Neural progenitor cell (in vitro differentiated cells): ENCODE measurements at regions not wholly inside any gene's neighbourhood (a gene's known extent, or its start where the extent isn't known, plus 50 kb on each side); places are given as distances from the start of the nearest gene placed in this dataset.

Source experiments
- DNase-seq: peaks from one replicate; pipeline ENCODE4 v3.0.0-alpha.2; 2016; ENCODE audit warnings: low spot score
- H2AFZ ChIP-seq: fragments of 200-600 bp; sonication (generic); replicated peaks from 2 replicates; pipeline ENCODE4 v1.6.1; 2016; ENCODE audit warnings: antibody characterized with exemption
- H3F3A ChIP-seq: fragments of 200-600 bp; sonication (generic); 2 replicates; pipeline ENCODE4 v1.6.1; 2016; ENCODE audit warnings: antibody characterized with exemption, low read depth
- H3K27ac ChIP-seq: fragments of 200-600 bp; sonication (generic); 2 replicates; pipeline ENCODE4 v1.5.1; 2016; ENCODE audit warnings: mild to moderate bottlenecking
- H3K27me3 ChIP-seq: fragments of 200-600 bp; sonication (generic); 2 replicates; pipeline ENCODE4 v1.6.1; 2016; ENCODE audit warnings: mild to moderate bottlenecking, moderate library complexity
- H3K36me3 ChIP-seq: fragments of 200-600 bp; sonication (generic); 2 replicates; pipeline ENCODE4 v1.5.1; 2016
- H3K4me1 ChIP-seq: fragments of 200-600 bp; sonication (generic); 2 replicates; pipeline ENCODE4 v1.6.1; 2016; ENCODE audit warnings: mixed run types
- H3K4me2 ChIP-seq: fragments of 200-600 bp; sonication (generic); 2 replicates; pipeline ENCODE4 v1.6.1; 2016
- H3K4me3 ChIP-seq: fragments of 200-600 bp; sonication (generic); 2 replicates; pipeline ENCODE4 v1.5.1; 2016
- H3K79me2 ChIP-seq: fragments of 200-600 bp; sonication (generic); 2 replicates; pipeline ENCODE4 v1.6.1; 2016; ENCODE audit warnings: low read depth
- H3K9ac ChIP-seq: fragments of 200-600 bp; sonication (generic); 2 replicates; pipeline ENCODE4 v1.6.1; 2016
- H3K9me3 ChIP-seq: fragments of 200-600 bp; sonication (generic); 2 replicates; pipeline ENCODE4 v1.5.1; 2016; ENCODE audit warnings: low read depth
- H4K20me1 ChIP-seq: fragments of 200-600 bp; sonication (generic); 2 replicates; pipeline ENCODE4 v1.6.1; 2016; ENCODE audit warnings: low read depth
- H3K27ac Mint-ChIP-seq: 3 replicates; pipeline ENCODE4 v1.8.0; 2021; ENCODE audit warnings: mixed read lengths
- H3K27me3 Mint-ChIP-seq: 2 replicates; pipeline ENCODE4 v1.8.0; 2022; ENCODE audit warnings: low read depth, mild to moderate bottlenecking, inconsistent platforms, moderate library complexity, mixed read lengths; ENCODE audit not compliant: insufficient read depth
- H3K36me3 Mint-ChIP-seq: 3 replicates; pipeline ENCODE4 v1.8.0; 2021; ENCODE audit warnings: mixed read lengths
- H3K4me1 Mint-ChIP-seq: 3 replicates; pipeline ENCODE4 v1.8.0; 2021; ENCODE audit warnings: mixed read lengths
- H3K4me3 Mint-ChIP-seq: 3 replicates; pipeline ENCODE4 v1.8.0; 2021; ENCODE audit warnings: mild to moderate bottlenecking, moderate library complexity, mixed read lengths
- H3K9me3 Mint-ChIP-seq: 3 replicates; pipeline ENCODE4 v1.8.0; 2020; ENCODE audit warnings: mixed read lengths
- CTCF ChIP-seq: fragments of 200-600 bp; sonication (generic); IDR thresholded peaks from 2 replicates; pipeline ENCODE4 v1.5.1; 2017; ENCODE audit warnings: antibody characterized with exemption, mild to moderate bottlenecking
- EZH2 ChIP-seq: fragments of 200-600 bp; sonication (generic); IDR thresholded peaks from 2 replicates; pipeline ENCODE4 v1.6.1; 2017; ENCODE audit warnings: antibody characterized with exemption, mild to moderate bottlenecking, moderate library complexity
- EZH2phosphoT487 ChIP-seq: fragments of 200-600 bp; sonication (generic); IDR thresholded peaks from 2 replicates; pipeline ENCODE4 v1.6.1; 2017; ENCODE audit warnings: antibody characterized with exemption

GRCh38 chr14:98555440-98555839 is 716.6 kb downstream of the BCL11B start:
- Histone ChIP-seq H3F3A (no peaks in the 10 kb centered on the region), H3K9me3 (no peaks in the 10 kb centered on the region), H3K27me3 (no peaks in the 10 kb centered on the region), H4K20me1 (no peaks in the 10 kb centered on the region), H3K4me1 (no peaks in the 10 kb centered on the region), H3K27ac (no peak overlapping the region), H3K79me2 (no peaks in the 10 kb centered on the region), H3K36me3 (no peaks in the 10 kb centered on the region), H3K4me2 (no peak overlapping the region), H3K4me3 (no peak overlapping the region), H2AFZ (no peak overlapping the region), H3K9ac (no peak overlapping the region)
- peaks cover 2% of the 10 kb centered on the region for H3K27me3 Mint-ChIP-seq
- H3K4me1 Mint-ChIP-seq = no peaks in the 10 kb centered on the region
- H3K27ac Mint-ChIP-seq = no peak overlapping the region
- no peaks in the 10 kb centered on the region for H3K9me3 Mint-ChIP-seq
- no peak for DNase-seq
- H3K4me3 Mint-ChIP-seq = no peak overlapping the region
- TF ChIP-seq EZH2 (no peak), EZH2phosphoT487 (no peak), CTCF (no peak)
- no peaks in the 10 kb centered on the region for H3K36me3 Mint-ChIP-seq

GRCh38 chr14:98564006-98564405 is 708.0 kb downstream of the BCL11B start:
- Mint-ChIP-seq H3K27me3 (peaks cover 9% of the 10 kb centered on the region), H3K36me3 (no peaks in the 10 kb centered on the region), H3K4me1 (peaks cover 31% of the 10 kb centered on the region), H3K27ac (no peak overlapping the region), H3K9me3 (peaks cover 4% of the 10 kb centered on the region), H3K4me3 (no peak overlapping the region)
- Histone ChIP-seq H4K20me1 (no peaks in the 10 kb centered on the region), H3K79me2 (no peaks in the 10 kb centered on the region), H3K9me3 (no peaks in the 10 kb centered on the region), H3K27ac (peak overlapping the region; percentile 20), H3K36me3 (no peaks in the 10 kb centered on the region), H3K9ac (no peak overlapping the region), H3K4me2 (peak overlapping the region; percentile 34), H3K4me3 (no peak overlapping the region), H3F3A (peaks cover 16% of the 10 kb centered on the region), H2AFZ (no peak overlapping the region), H3K27me3 (no peaks in the 10 kb centered on the region), H3K4me1 (peaks cover 29% of the 10 kb centered on the region)
- peak; percentile 66 for DNase-seq
- TF ChIP-seq EZH2phosphoT487 = no peak
- TF ChIP-seq EZH2 = no peak
- TF ChIP-seq CTCF = no peak

- peaks cover 9% of the 10 kb centered on the region for H3K9me3 Mint-ChIP-seq
- Histone ChIP-seq H3K27me3 (no peaks in the 10 kb centered on the region), H2AFZ (no peak overlapping the region), H3K4me3 (no peak overlapping the region), H3K79me2 (no peaks in the 10 kb centered on the region), H3K27ac (no peak overlapping the region), H3K4me2 (no peak overlapping the region), H3K9ac (no peak overlapping the region), H3K4me1 (peaks cover 29% of the 10 kb centered on the region), H3K9me3 (no peaks in the 10 kb centered on the region), H4K20me1 (no peaks in the 10 kb centered on the region), H3F3A (peaks cover 16% of the 10 kb centered on the region), H3K36me3 (no peaks in the 10 kb centered on the region)
- no peak for DNase-seq
- TF ChIP-seq EZH2 (no peak), CTCF (no peak), EZH2phosphoT487 (no peak)
- H3K4me1 Mint-ChIP-seq = peaks cover 31% of the 10 kb centered on the region
- H3K27ac Mint-ChIP-seq = no peak overlapping the region
- H3K27me3 Mint-ChIP-seq = peaks cover 9% of the 10 kb centered on the region
- H3K36me3 Mint-ChIP-seq = no peaks in the 10 kb centered on the region
- no peak overlapping the region for H3K4me3 Mint-ChIP-seq
Observed at GRCh38 chr14:98564541-98564940, 707.5 kb downstream of the BCL11B start.

- Mint-ChIP-seq H3K27me3 (peaks cover 7% of the 10 kb centered on the region), H3K4me1 (no peaks in the 10 kb centered on the region)
Observed at GRCh38 chr14:98571104-98571503, 700.9 kb downstream of the BCL11B start.

More at GRCh38 chr14:98571104-98571503, 700.9 kb downstream of the BCL11B start:
- Histone ChIP-seq H3K79me2 (no peaks in the 10 kb centered on the region), H3K4me3 (no peak overlapping the region), H2AFZ (no peak overlapping the region), H3K36me3 (peaks cover 3% of the 10 kb centered on the region), H3K27me3 (no peaks in the 10 kb centered on the region), H4K20me1 (no peaks in the 10 kb centered on the region), H3K9me3 (peaks cover 21% of the 10 kb centered on the region), H3K27ac (no peak overlapping the region), H3K9ac (no peak overlapping the region), H3K4me2 (no peak overlapping the region), H3K4me1 (no peaks in the 10 kb centered on the region), H3F3A (no peaks in the 10 kb centered on the region)
- no peak for TF ChIP-seq CTCF
- no peak for TF ChIP-seq EZH2phosphoT487
- no peak for TF ChIP-seq EZH2
- no peak overlapping the region for H3K4me3 Mint-ChIP-seq
- H3K27ac Mint-ChIP-seq = no peak overlapping the region
- H3K36me3 Mint-ChIP-seq = no peaks in the 10 kb centered on the region
- H3K9me3 Mint-ChIP-seq = peaks cover 20% of the 10 kb centered on the region
- DNase-seq = no peak
